T-helper 2 cell treated with Interferon-gamma antibody and Interleukin-4, amounts not matched to agents 100 ng/mL and 5 ng/mL, for 36 hours (primary cell): ENCODE measurements at regions not wholly inside any gene's neighbourhood (a gene's known extent, or its start where the extent isn't known, plus 50 kb on each side); places are given as distances from the start of the nearest gene placed in this dataset.

Source experiments
- intact Hi-C: fragments of 100-400 bp; cut with micrococcal nuclease; formaldehyde crosslinking; loops from one replicate; pipeline ENCODE4 v1.15.1; 2023

- intact Hi-C loops: no loop called here
Measured at GRCh38 chr15:46408312-46408711, 773.5 kb downstream of the SQOR start.

GRCh38 chr15:46409841-46410301, 775.0 kb downstream of the SQOR start:
- intact Hi-C loops: no loop called here

- intact Hi-C loops: no loop called here
Measured at GRCh38 chr15:46410705-46411104, 775.9 kb downstream of the SQOR start.

GRCh38 chr15:46411900-46412299, 777.1 kb downstream of the SQOR start:
- intact Hi-C loops: no loop called here

- intact Hi-C loops: no loop called here
Measured at GRCh38 chr15:46413799-46414198, 779.0 kb downstream of the SQOR start.

GRCh38 chr15:46416544-46416943, 781.7 kb downstream of the SQOR start:
- intact Hi-C loops: no loop called here

GRCh38 chr15:46420990-46421389, 786.2 kb downstream of the SQOR start:
- intact Hi-C loops: no loop called here

- intact Hi-C loops: no loop called here
Measured at GRCh38 chr15:46441294-46442062, 806.6 kb downstream of the SQOR start.

- intact Hi-C loops: no loop called here
Measured at GRCh38 chr15:46442184-46442583, 807.4 kb downstream of the SQOR start.

- intact Hi-C loops: no loop called here
Measured at GRCh38 chr15:46442901-46443590, 808.2 kb downstream of the SQOR start.

GRCh38 chr15:46450112-46450809, 815.4 kb downstream of the SQOR start:
- intact Hi-C loops: no loop called here

GRCh38 chr15:46450810-46451182, 816.0 kb downstream of the SQOR start:
- intact Hi-C loops: no loop called here

GRCh38 chr15:46452297-46452820, 817.5 kb downstream of the SQOR start:
- intact Hi-C loops: no loop called here

- intact Hi-C loops: no loop called here
Measured at GRCh38 chr15:46456456-46456855, 821.6 kb downstream of the SQOR start.

- intact Hi-C loops: no loop called here
Measured at GRCh38 chr15:46460431-46461094, 825.7 kb downstream of the SQOR start.

GRCh38 chr15:46461416-46461815, 826.6 kb downstream of the SQOR start:
- intact Hi-C loops: no loop called here

- intact Hi-C loops: no loop called here
Measured at GRCh38 chr15:46467041-46467440, 832.2 kb downstream of the SQOR start.

GRCh38 chr15:46471096-46471495, 836.3 kb downstream of the SQOR start:
- intact Hi-C loops: no loop called here

- intact Hi-C loops: no loop called here
Measured at GRCh38 chr15:46489276-46489675, 854.4 kb downstream of the SQOR start.

- intact Hi-C loops: no loop called here
Measured at GRCh38 chr15:46496491-46497115, 861.8 kb downstream of the SQOR start.

- intact Hi-C loops: no loop called here
Measured at GRCh38 chr15:46502667-46503066, 867.8 kb downstream of the SQOR start.
